ENCODE measurements at regions not wholly inside any gene's neighbourhood (a gene's known extent, or its start where the extent isn't known, plus 50 kb on each side); places are given as distances from the start of the nearest gene placed in this dataset.

DNA sequence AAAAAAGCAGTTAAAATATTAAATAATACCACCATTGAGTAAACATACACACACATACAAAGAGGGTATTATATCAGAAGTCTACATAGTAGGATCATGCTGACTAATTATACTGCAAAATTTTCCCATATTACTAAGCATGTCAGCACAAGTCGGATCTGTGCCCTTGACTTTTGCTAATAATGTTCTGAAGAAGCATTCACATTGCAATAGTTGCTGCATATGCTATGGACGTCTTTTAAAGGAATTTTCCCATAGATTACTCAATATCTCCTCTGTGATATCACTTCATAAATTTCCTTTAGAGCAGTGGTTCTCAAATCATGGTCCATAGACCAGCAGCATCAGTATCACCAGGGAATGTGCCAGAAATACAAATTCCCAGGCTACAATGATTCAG is 110.9 kb upstream of the NUDT7 start:
- H3K56ac ChIP-seq (ENCODE audit: low read length): no peak overlapping the region
- no CpG with 5 or more reads among the region's 2 CpGs for WGBS (ENCODE audit: extremely low coverage, insufficient coverage, low lambda C conversion rate)
- H4K5ac ChIP-seq (ENCODE audit: low read length): no peak overlapping the region
- H3K4ac ChIP-seq (ENCODE audit: low read depth, low read length): no peak overlapping the region
- no peak overlapping the region for H3K23ac ChIP-seq (ENCODE audit: low read length)
- no peak overlapping the region for H4K8ac ChIP-seq (ENCODE audit: low read depth, low read length)
- no peak overlapping the region for H2AK5ac ChIP-seq (ENCODE audit: low read length)
- H3K4me1 ChIP-seq (ENCODE audit: control insufficient read depth, low read depth, low read length): no peaks in the 10 kb centered on the region
- H3K36me3 ChIP-seq (ENCODE audit: control insufficient read depth, insufficient read depth, low read length): no peaks in the 10 kb centered on the region
- no peaks in the 10 kb centered on the region for H3K79me2 ChIP-seq (ENCODE audit: control insufficient read depth, insufficient read depth, low read length)
- no peak overlapping the region for H3K27ac ChIP-seq (ENCODE audit: low read depth, low read length)
- no peak for DNase-seq
- H2BK5ac ChIP-seq (ENCODE audit: low read length): no peak overlapping the region
- no peak overlapping the region for H3K9ac ChIP-seq (ENCODE audit: low read length)
- H3K4me3 ChIP-seq (ENCODE audit: low read length): no peak overlapping the region
- no peaks in the 10 kb centered on the region for H3K27me3 ChIP-seq (ENCODE audit: insufficient read depth, low read length, poor library complexity)
- no peak overlapping the region for H3K4me2 ChIP-seq (ENCODE audit: low read length)
- no peak overlapping the region for H3K18ac ChIP-seq (ENCODE audit: low read length)
- H2BK15ac ChIP-seq (replicated peaks; ENCODE audit: low read depth): no peak overlapping the region
- H3K79me1 ChIP-seq (ENCODE audit: low read length): no peaks in the 10 kb centered on the region
- no peak overlapping the region for H2BK120ac ChIP-seq (ENCODE audit: low read depth, low read length)

- no peak for DNase-seq
- no peaks in the 10 kb centered on the region for H3K4me1 ChIP-seq (ENCODE audit: control insufficient read depth, low read depth, low read length)
- no peak overlapping the region for H2BK5ac ChIP-seq (ENCODE audit: low read length)
- no peak overlapping the region for H4K8ac ChIP-seq (ENCODE audit: low read depth, low read length)
- H3K56ac ChIP-seq (ENCODE audit: low read length): no peak overlapping the region
- no peaks in the 10 kb centered on the region for H3K79me2 ChIP-seq (ENCODE audit: control insufficient read depth, insufficient read depth, low read length)
- no peak overlapping the region for H3K9ac ChIP-seq (ENCODE audit: low read length)
- H3K4me3 ChIP-seq (ENCODE audit: low read length): no peak overlapping the region
- H3K36me3 ChIP-seq (ENCODE audit: control insufficient read depth, insufficient read depth, low read length): no peaks in the 10 kb centered on the region
- H2BK120ac ChIP-seq (ENCODE audit: low read depth, low read length): no peak overlapping the region
- H2BK15ac ChIP-seq (replicated peaks; ENCODE audit: low read depth): no peak overlapping the region
- H3K4ac ChIP-seq (ENCODE audit: low read depth, low read length): no peak overlapping the region
- no peaks in the 10 kb centered on the region for H3K27me3 ChIP-seq (ENCODE audit: insufficient read depth, low read length, poor library complexity)
- no peak overlapping the region for H3K27ac ChIP-seq (ENCODE audit: low read depth, low read length)
- H3K18ac ChIP-seq (ENCODE audit: low read length): no peak overlapping the region
- no peaks in the 10 kb centered on the region for H3K79me1 ChIP-seq (ENCODE audit: low read length)
- H3K23ac ChIP-seq (ENCODE audit: low read length): no peak overlapping the region
- no peak overlapping the region for H2AK5ac ChIP-seq (ENCODE audit: low read length)
- H3K4me2 ChIP-seq (ENCODE audit: low read length): no peak overlapping the region
- no CpG with 5 or more reads among the region's 3 CpGs for WGBS (ENCODE audit: extremely low coverage, insufficient coverage, low lambda C conversion rate)
- H4K5ac ChIP-seq (ENCODE audit: low read length): no peak overlapping the region
These were observed 109.7 kb upstream of the NUDT7 start for GRCh38 chr16:77612596-77612995.

DNA sequence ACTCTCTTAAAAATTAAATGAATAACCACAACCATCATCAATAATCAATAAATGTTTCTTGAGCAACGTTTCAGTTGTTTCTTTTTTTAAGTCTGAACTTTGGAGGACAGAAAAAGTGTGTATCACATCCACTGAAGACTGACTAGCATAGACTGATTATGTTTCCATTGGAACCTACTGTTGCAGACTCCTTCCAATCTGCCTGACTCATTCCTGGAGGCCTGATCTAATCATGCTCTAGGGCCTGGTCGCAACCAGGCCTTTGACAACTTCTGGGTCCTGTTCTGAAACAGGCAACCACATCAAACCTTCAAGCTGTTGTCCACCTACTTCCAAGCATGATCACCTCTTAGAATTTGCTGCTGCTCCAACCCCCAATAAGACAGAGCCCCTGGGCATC is 109.2 kb upstream of the NUDT7 start:
- Histone ChIP-seq H2BK5ac (ENCODE audit: low read length) (no peak overlapping the region), H4K8ac (ENCODE audit: low read depth, low read length) (no peak overlapping the region), H2BK15ac (replicated peaks; ENCODE audit: low read depth) (no peak overlapping the region), H3K4ac (ENCODE audit: low read depth, low read length) (no peak overlapping the region), H2BK120ac (ENCODE audit: low read depth, low read length) (no peak overlapping the region), H2AK5ac (ENCODE audit: low read length) (no peak overlapping the region), H3K9ac (ENCODE audit: low read length) (no peak overlapping the region), H3K79me2 (ENCODE audit: control insufficient read depth, insufficient read depth, low read length) (no peaks in the 10 kb centered on the region), H3K4me2 (ENCODE audit: low read length) (no peak overlapping the region), H3K4me3 (ENCODE audit: low read length) (no peak overlapping the region), H3K56ac (ENCODE audit: low read length) (no peak overlapping the region), H3K4me1 (ENCODE audit: control insufficient read depth, low read depth, low read length) (no peaks in the 10 kb centered on the region), H3K36me3 (ENCODE audit: control insufficient read depth, insufficient read depth, low read length) (no peaks in the 10 kb centered on the region), H4K5ac (ENCODE audit: low read length) (no peak overlapping the region), H3K27me3 (ENCODE audit: insufficient read depth, low read length, poor library complexity) (no peaks in the 10 kb centered on the region), H3K18ac (ENCODE audit: low read length) (no peak overlapping the region), H3K27ac (ENCODE audit: low read depth, low read length) (no peak overlapping the region), H3K79me1 (ENCODE audit: low read length) (no peaks in the 10 kb centered on the region), H3K23ac (ENCODE audit: low read length) (no peak overlapping the region)
- DNase-seq: no peak
- no CpG with 5 or more reads among the region's 2 CpGs for WGBS (ENCODE audit: extremely low coverage, insufficient coverage, low lambda C conversion rate)

DNA sequence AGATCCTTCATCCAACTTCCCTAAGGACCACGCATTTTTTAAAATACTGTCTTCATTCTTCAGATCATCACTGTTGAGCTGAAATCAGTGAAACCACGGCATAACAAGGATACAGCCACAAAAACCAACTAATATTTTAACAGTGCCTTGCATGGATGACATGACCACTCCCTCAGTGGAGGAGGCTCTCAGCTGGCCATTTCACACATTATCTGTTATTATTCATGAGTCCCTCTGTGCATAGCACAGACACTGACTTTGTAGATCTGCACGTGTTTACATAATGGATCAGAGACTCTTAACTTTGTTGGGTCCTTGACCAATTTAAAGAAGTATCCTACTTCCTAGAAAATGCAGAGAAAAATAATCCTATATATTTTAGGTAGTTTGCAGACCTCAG is 104.8 kb upstream of the NUDT7 start:
- Histone ChIP-seq H3K4me3 (ENCODE audit: low read length) (no peak overlapping the region), H4K8ac (ENCODE audit: low read depth, low read length) (no peak overlapping the region), H2BK120ac (ENCODE audit: low read depth, low read length) (no peak overlapping the region), H3K56ac (ENCODE audit: low read length) (no peak overlapping the region), H3K9ac (ENCODE audit: low read length) (no peak overlapping the region), H3K23ac (ENCODE audit: low read length) (no peak overlapping the region), H3K79me1 (ENCODE audit: low read length) (no peaks in the 10 kb centered on the region), H3K79me2 (ENCODE audit: control insufficient read depth, insufficient read depth, low read length) (no peaks in the 10 kb centered on the region), H3K4ac (ENCODE audit: low read depth, low read length) (no peak overlapping the region), H3K36me3 (ENCODE audit: control insufficient read depth, insufficient read depth, low read length) (no peaks in the 10 kb centered on the region), H3K18ac (ENCODE audit: low read length) (no peak overlapping the region), H2BK5ac (ENCODE audit: low read length) (no peak overlapping the region), H4K5ac (ENCODE audit: low read length) (no peak overlapping the region), H2AK5ac (ENCODE audit: low read length) (no peak overlapping the region), H3K4me2 (ENCODE audit: low read length) (no peak overlapping the region), H3K27me3 (ENCODE audit: insufficient read depth, low read length, poor library complexity) (no peaks in the 10 kb centered on the region), H3K4me1 (ENCODE audit: control insufficient read depth, low read depth, low read length) (no peaks in the 10 kb centered on the region), H3K27ac (ENCODE audit: low read depth, low read length) (no peak overlapping the region), H2BK15ac (replicated peaks; ENCODE audit: low read depth) (no peak overlapping the region)
- DNase-seq: no peak
- WGBS (ENCODE audit: extremely low coverage, insufficient coverage, low lambda C conversion rate): no CpG with 5 or more reads among the region's 3 CpGs

DNA sequence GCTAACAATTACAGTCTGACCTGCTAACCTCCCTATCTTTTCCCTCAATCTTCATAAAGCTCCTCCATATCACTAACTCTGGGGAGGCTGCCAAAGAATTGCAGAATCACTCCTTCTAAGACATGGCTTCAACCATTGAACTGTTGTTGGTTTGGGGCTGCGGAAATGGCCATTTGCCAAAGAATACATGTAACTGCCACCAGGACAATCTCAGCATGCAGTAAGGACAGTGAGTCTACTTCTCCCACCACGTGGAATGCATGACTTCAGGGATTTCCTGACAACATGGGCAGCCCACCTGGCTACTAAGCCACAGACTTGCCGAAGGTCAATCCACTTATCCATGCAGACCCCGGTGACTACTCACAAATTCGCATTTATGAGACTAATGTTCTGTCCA is 104.3 kb upstream of the NUDT7 start:
- H3K4ac ChIP-seq (ENCODE audit: low read depth, low read length): no peak overlapping the region
- no peak overlapping the region for H4K5ac ChIP-seq (ENCODE audit: low read length)
- H3K27ac ChIP-seq (ENCODE audit: low read depth, low read length): no peak overlapping the region
- H2BK120ac ChIP-seq (ENCODE audit: low read depth, low read length): no peak overlapping the region
- no peaks in the 10 kb centered on the region for H3K79me1 ChIP-seq (ENCODE audit: low read length)
- no peak overlapping the region for H3K56ac ChIP-seq (ENCODE audit: low read length)
- no peak overlapping the region for H2AK5ac ChIP-seq (ENCODE audit: low read length)
- no peaks in the 10 kb centered on the region for H3K79me2 ChIP-seq (ENCODE audit: control insufficient read depth, insufficient read depth, low read length)
- H2BK15ac ChIP-seq (replicated peaks; ENCODE audit: low read depth): no peak overlapping the region
- H3K9ac ChIP-seq (ENCODE audit: low read length): no peak overlapping the region
- no CpG with 5 or more reads among the region's 5 CpGs for WGBS (ENCODE audit: extremely low coverage, insufficient coverage, low lambda C conversion rate)
- H3K23ac ChIP-seq (ENCODE audit: low read length): no peak overlapping the region
- H3K36me3 ChIP-seq (ENCODE audit: control insufficient read depth, insufficient read depth, low read length): no peaks in the 10 kb centered on the region
- H3K4me2 ChIP-seq (ENCODE audit: low read length): no peak overlapping the region
- H3K4me1 ChIP-seq (ENCODE audit: control insufficient read depth, low read depth, low read length): no peaks in the 10 kb centered on the region
- H3K27me3 ChIP-seq (ENCODE audit: insufficient read depth, low read length, poor library complexity): no peaks in the 10 kb centered on the region
- DNase-seq: peak; percentile 2
- H2BK5ac ChIP-seq (ENCODE audit: low read length): no peak overlapping the region
- H4K8ac ChIP-seq (ENCODE audit: low read depth, low read length): no peak overlapping the region
- H3K18ac ChIP-seq (ENCODE audit: low read length): no peak overlapping the region
- H3K4me3 ChIP-seq (ENCODE audit: low read length): no peak overlapping the region

GRCh38 chr16:77618951-77619350 is 103.4 kb upstream of the NUDT7 start:
- Histone ChIP-seq H3K79me1 (ENCODE audit: low read length) (no peaks in the 10 kb centered on the region), H3K27me3 (ENCODE audit: insufficient read depth, low read length, poor library complexity) (no peaks in the 10 kb centered on the region), H2BK120ac (ENCODE audit: low read depth, low read length) (no peak overlapping the region), H2AK5ac (ENCODE audit: low read length) (no peak overlapping the region), H3K56ac (ENCODE audit: low read length) (no peak overlapping the region), H3K4ac (ENCODE audit: low read depth, low read length) (no peak overlapping the region), H3K27ac (ENCODE audit: low read depth, low read length) (no peak overlapping the region), H3K79me2 (ENCODE audit: control insufficient read depth, insufficient read depth, low read length) (no peaks in the 10 kb centered on the region), H3K4me2 (ENCODE audit: low read length) (no peak overlapping the region), H2BK5ac (ENCODE audit: low read length) (no peak overlapping the region), H4K8ac (ENCODE audit: low read depth, low read length) (no peak overlapping the region), H3K4me3 (ENCODE audit: low read length) (no peak overlapping the region), H3K18ac (ENCODE audit: low read length) (no peak overlapping the region), H3K4me1 (ENCODE audit: control insufficient read depth, low read depth, low read length) (no peaks in the 10 kb centered on the region), H3K36me3 (ENCODE audit: control insufficient read depth, insufficient read depth, low read length) (no peaks in the 10 kb centered on the region), H4K5ac (ENCODE audit: low read length) (no peak overlapping the region), H3K23ac (ENCODE audit: low read length) (no peak overlapping the region), H3K9ac (ENCODE audit: low read length) (no peak overlapping the region), H2BK15ac (replicated peaks; ENCODE audit: low read depth) (no peak overlapping the region)
- WGBS (ENCODE audit: extremely low coverage, insufficient coverage, low lambda C conversion rate): no CpG with 5 or more reads among the region's 5 CpGs
- no peak for DNase-seq

Measured in mesendoderm (in vitro differentiated cells).